GM21576 (cell line): ENCODE measurements at regions not wholly inside any gene's neighbourhood (a gene's known extent, or its start where the extent isn't known, plus 50 kb on each side); places are given as distances from the start of the nearest gene placed in this dataset.
"Not testable (repeated sequence)": the region's sequence is repeated elsewhere in the genome, so short reads cannot be mapped to it uniquely, and the experiment has no call there.

Source experiments
- ATAC-seq: cut with Tn5 transposase; IDR thresholded peaks from one replicate; pipeline ENCODE4 v1.9.1; 2021; ENCODE audit warnings: mild to moderate bottlenecking, moderate library complexity; ENCODE audit not compliant: unreplicated experiment

GRCh38 chr7:68254815-68255214, 1258.2 kb downstream of the TYW1 start:
- ATAC-seq, result not testable (repeated sequence)

GRCh38 chr7:68256295-68256694, 1259.7 kb downstream of the TYW1 start:
- no peak for ATAC-seq

- ATAC-seq, result no peak
Observed at GRCh38 chr7:68258609-68259008, 1262.0 kb downstream of the TYW1 start.

GRCh38 chr7:68265258-68265657, 1268.6 kb downstream of the TYW1 start:
- no peak for ATAC-seq

GRCh38 chr7:68266004-68266579, 1269.5 kb downstream of the TYW1 start:
- ATAC-seq, result no peak

- ATAC-seq, result no peak
Observed at GRCh38 chr7:68267486-68267885, 1270.9 kb downstream of the TYW1 start.

- no peak for ATAC-seq
Observed at GRCh38 chr7:68269405-68269804, 1272.8 kb downstream of the TYW1 start.

GRCh38 chr7:68272507-68272906, 1275.9 kb downstream of the TYW1 start:
- ATAC-seq, result no peak

- no peak for ATAC-seq
Observed at GRCh38 chr7:68276725-68277124, 1280.1 kb downstream of the TYW1 start.

GRCh38 chr7:68279827-68280400, 1283.3 kb downstream of the TYW1 start:
- ATAC-seq, result no peak

- no peak for ATAC-seq
Observed at GRCh38 chr7:68280931-68281330, 1284.3 kb downstream of the TYW1 start.

- ATAC-seq, result no peak
Observed at GRCh38 chr7:68288144-68288593, 1291.5 kb downstream of the TYW1 start.

- ATAC-seq, result no peak
Observed at GRCh38 chr7:68291710-68292109, 1295.1 kb downstream of the TYW1 start.

GRCh38 chr7:68295386-68295785, 1298.8 kb downstream of the TYW1 start:
- no peak for ATAC-seq

- ATAC-seq, result no peak
Observed at GRCh38 chr7:68304536-68304935, 1293.7 kb upstream of the AUTS2 start.

- ATAC-seq, result no peak
Observed at GRCh38 chr7:68306692-68307107, 1291.6 kb upstream of the AUTS2 start.

GRCh38 chr7:68309271-68309670, 1289.0 kb upstream of the AUTS2 start:
- no peak for ATAC-seq

- ATAC-seq, result no peak
Observed at GRCh38 chr7:68309806-68310205, 1288.5 kb upstream of the AUTS2 start.

- no peak for ATAC-seq
Observed at GRCh38 chr7:68311958-68312357, 1286.3 kb upstream of the AUTS2 start.

- no peak for ATAC-seq
Observed at GRCh38 chr7:68313806-68314205, 1284.5 kb upstream of the AUTS2 start.

GRCh38 chr7:68314208-68314607, 1284.1 kb upstream of the AUTS2 start:
- ATAC-seq, result no peak

GRCh38 chr7:68317476-68317875, 1280.8 kb upstream of the AUTS2 start:
- ATAC-seq, result no peak

- no peak for ATAC-seq
Observed at GRCh38 chr7:68319061-68319460, 1279.2 kb upstream of the AUTS2 start.
